IMR-90 (cell line): ENCODE measurements at regions not wholly inside any gene's neighbourhood (a gene's known extent, or its start where the extent isn't known, plus 50 kb on each side); places are given as distances from the start of the nearest gene placed in this dataset.

Experiments
- FOS ChIP-seq: fragments of 150-350 bp; IDR thresholded peaks from 2 replicates; pipeline ENCODE4 v1.6.1; 2016; ENCODE audit warnings: low read depth, low read length
- MAFK ChIP-seq: IDR thresholded peaks from 2 replicates; pipeline ENCODE4 v1.6.1; 2012; ENCODE audit warnings: low read depth, low read length, improper control_type of control experiment
- MXI1 ChIP-seq: IDR thresholded peaks from 2 replicates; pipeline ENCODE4 v1.6.1; 2012; ENCODE audit warnings: low read depth, mild to moderate bottlenecking, low read length, moderate library complexity, borderline replicate concordance
- RFX5 ChIP-seq: IDR thresholded peaks from 2 replicates; pipeline ENCODE4 v1.8.0; 2012; ENCODE audit warnings: low read depth, mild to moderate bottlenecking, low read length, moderate library complexity
- SMC3 ChIP-seq: fragments of 150-350 bp; IDR thresholded peaks from 2 replicates; pipeline ENCODE4 v1.6.1; 2016; ENCODE audit warnings: low read depth, mild to moderate bottlenecking, antibody characterized with exemption, low read length, moderate library complexity

DNA sequence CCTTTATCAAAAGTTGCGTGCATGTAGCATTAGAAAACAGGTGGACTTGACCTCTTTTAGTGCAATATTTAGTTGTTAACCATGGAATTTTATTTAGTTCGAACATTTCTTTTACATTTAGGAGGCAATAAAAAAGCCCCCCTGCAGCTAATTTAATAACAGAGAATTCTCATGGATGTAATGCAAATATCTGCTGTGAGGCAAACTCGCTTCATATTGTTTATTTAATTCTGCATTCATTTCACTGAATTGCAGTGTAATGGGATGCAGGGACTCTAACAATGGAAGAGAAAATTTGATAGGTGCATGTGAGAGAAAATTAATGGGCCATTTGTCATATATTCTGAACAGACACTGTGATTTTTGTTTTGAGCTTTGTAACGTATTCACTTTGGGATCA, 205.1 kb upstream of the CHD1 start:
- TF ChIP-seq RFX5 (no peak), MXI1 (no peak), SMC3 (no peak), FOS (no peak), MAFK (no peak)
